HG03460 (cell line): ENCODE measurements at regions not wholly inside any gene's neighbourhood (a gene's known extent, or its start where the extent isn't known, plus 50 kb on each side); places are given as distances from the start of the nearest gene placed in this dataset.

Experiments used
- ATAC-seq: cut with Tn5 transposase; IDR thresholded peaks from one replicate; pipeline ENCODE4 v1.9.1; 2021; ENCODE audit not compliant: unreplicated experiment

DNA sequence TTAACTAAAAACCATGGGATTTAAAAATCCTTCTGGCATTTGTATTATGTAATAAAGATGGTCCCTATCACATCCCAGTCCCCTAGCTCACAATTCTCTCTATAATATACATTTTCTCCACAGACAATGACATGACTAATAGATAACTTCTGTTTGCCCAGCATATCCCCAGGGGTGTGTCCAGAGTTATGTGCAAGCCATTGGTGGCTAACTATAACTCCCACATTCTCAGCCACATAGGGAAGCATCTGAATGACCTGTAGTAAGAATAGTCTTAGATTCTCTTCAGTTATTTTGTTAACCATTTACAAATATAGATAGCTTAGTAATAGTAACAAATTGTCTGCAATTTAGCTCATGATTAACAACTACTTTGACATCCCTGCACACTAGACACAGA, 52.2 kb upstream of the RBSN start:
- peak; percentile 83 for ATAC-seq

DNA sequence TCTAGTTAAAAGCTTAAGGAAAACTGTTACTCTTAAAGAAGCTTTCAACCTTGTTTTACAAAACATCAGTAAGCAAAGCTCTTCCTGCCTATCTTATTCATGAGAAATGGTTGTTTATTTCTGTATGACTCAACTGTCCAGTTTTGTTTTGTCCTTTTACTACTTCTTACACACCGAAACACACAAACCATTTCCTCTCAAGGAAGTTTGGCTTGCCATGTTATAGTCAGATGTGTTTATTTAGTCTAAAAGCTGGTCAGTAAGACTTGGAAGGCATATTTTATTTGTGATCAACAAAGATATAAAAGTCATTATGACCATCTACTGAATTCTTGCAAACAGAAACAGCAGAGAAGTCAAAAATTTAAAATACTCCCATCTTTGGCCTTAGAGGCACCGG, 53.2 kb upstream of the RBSN start:
- ATAC-seq, result no peak

DNA sequence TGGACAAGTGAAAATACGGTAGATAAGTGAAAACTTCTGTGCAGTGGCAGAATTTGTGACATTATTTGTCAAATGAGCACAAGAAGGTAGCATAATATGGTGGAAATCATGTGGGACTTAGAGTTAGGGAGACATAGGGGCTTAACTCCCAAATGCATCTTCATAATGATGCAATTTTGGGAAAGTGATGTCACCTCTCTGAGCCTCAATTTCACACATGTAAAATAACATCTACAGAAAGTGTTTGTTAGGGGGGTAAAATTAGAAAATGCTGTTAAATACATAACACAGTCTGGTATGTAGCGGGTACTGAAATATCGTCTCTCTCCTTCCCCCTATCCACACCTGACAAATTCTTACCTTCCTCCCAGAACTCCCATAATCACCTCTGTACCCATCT, 52.9 kb upstream of the CAPN7 start:
- ATAC-seq, result no peak

DNA sequence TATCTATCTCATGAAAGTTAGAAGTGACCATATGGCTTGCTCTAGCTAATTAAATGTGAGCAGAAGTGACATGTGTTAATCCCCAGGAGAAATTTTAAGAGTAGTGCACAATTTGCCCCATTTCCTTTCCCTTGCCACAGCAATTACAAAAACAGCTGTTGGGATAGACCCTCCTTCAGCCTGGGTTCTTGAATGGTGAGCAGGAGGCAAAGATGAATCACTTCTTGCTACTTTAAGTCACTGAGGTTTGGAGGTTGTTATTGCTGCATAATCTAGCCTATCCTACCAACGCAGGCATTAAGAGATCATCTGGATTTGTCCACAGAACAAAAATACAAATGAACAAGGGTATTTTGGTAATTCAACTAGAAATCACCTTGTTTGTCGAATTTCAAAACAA, 51.7 kb upstream of the CAPN7 start:
- ATAC-seq, result no peak

DNA sequence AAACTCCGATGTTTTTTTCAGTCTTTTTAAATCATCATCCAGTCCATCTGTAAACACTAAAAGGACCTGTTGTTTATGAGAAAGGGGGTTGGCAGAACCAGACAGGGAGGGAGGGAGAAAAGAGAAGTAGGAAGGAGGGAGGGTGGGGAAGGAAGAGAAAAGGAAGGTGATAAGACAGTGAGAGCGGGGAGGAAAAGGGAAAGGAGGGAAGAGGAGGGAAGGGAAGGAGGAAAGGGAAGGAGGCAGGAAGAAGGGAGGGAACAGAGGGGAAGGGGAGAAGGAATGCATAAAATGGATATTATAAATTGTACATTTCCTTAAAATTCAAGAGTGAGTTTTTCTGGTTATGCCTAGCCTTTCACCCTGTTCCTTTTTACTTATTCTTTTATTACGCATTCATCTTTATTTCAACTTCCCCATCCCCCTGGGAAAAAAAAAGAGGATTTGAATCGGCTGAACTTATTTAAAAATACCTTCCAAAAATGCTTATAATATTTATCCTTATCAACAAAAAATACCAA, 50.1 kb upstream of the CAPN7 start:
- ATAC-seq, result no peak
